22Rv1 (cell line): ENCODE measurements at regions not wholly inside any gene's neighbourhood (a gene's known extent, or its start where the extent isn't known, plus 50 kb on each side); places are given as distances from the start of the nearest gene placed in this dataset.

ENCODE experiments used
- H3K27ac ChIP-seq: fragments of 450-650 bp; 2 replicates; pipeline ENCODE4 v1.5.1; 2017
- ZFX ChIP-seq: fragments of 450-650 bp; IDR thresholded peaks from 2 replicates; pipeline ENCODE4 v1.6.1; 2017; ENCODE audit warnings: antibody characterized with exemption, borderline replicate concordance
- TF ChIP-seq, protein P1 (sequence below): fragments of 450-650 bp; IDR thresholded peaks from 2 replicates; pipeline ENCODE4 v1.5.1; 2017; ENCODE audit warnings: mild to moderate bottlenecking

DNA sequence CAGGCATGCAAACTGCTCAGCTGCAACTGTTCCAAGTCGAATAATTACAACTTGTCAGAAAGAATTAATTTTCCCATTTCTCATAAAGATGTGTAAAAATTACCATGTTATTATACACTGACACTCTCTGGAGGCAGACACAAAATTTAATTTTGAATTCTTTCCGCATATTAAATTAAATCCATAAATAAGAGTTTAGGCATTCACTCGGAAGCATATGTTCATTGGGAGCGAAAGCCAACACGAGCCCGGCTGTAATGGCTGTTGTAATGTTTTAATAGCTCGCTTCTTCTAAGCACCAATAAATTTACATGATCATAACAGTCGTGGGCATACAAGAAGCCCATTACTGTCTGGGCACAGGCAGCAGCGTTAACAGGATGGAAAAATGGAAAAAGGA is 189.6 kb upstream of the SOX5 start:
- TF ChIP-seq ZFX = no peak
- TF ChIP-seq, protein P1, sequence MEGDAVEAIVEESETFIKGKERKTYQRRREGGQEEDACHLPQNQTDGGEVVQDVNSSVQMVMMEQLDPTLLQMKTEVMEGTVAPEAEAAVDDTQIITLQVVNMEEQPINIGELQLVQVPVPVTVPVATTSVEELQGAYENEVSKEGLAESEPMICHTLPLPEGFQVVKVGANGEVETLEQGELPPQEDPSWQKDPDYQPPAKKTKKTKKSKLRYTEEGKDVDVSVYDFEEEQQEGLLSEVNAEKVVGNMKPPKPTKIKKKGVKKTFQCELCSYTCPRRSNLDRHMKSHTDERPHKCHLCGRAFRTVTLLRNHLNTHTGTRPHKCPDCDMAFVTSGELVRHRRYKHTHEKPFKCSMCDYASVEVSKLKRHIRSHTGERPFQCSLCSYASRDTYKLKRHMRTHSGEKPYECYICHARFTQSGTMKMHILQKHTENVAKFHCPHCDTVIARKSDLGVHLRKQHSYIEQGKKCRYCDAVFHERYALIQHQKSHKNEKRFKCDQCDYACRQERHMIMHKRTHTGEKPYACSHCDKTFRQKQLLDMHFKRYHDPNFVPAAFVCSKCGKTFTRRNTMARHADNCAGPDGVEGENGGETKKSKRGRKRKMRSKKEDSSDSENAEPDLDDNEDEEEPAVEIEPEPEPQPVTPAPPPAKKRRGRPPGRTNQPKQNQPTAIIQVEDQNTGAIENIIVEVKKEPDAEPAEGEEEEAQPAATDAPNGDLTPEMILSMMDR = no peak
- H3K27ac ChIP-seq = no peak overlapping the region

DNA sequence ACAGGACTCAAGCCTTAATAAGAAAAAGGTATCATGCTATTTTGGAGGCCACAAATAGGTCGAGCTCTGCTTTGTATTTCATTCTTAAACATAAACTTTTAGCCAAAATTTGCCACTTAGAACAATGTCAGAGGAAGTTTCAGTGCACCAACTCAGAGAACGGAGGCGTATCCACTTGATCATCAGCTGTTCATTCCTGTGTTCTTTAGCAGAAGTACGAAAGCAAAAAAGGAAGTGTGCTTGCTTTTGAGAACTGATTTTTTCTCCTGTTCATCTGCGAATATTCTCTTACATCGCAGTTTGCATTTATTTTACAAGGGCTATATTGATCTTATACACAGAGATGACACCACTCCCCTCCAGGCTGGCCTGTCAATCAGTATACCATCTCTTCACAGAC is 188.6 kb upstream of the SOX5 start:
- TF ChIP-seq, protein P1 = no peak
- TF ChIP-seq ZFX = no peak
- H3K27ac ChIP-seq = no peak overlapping the region

DNA sequence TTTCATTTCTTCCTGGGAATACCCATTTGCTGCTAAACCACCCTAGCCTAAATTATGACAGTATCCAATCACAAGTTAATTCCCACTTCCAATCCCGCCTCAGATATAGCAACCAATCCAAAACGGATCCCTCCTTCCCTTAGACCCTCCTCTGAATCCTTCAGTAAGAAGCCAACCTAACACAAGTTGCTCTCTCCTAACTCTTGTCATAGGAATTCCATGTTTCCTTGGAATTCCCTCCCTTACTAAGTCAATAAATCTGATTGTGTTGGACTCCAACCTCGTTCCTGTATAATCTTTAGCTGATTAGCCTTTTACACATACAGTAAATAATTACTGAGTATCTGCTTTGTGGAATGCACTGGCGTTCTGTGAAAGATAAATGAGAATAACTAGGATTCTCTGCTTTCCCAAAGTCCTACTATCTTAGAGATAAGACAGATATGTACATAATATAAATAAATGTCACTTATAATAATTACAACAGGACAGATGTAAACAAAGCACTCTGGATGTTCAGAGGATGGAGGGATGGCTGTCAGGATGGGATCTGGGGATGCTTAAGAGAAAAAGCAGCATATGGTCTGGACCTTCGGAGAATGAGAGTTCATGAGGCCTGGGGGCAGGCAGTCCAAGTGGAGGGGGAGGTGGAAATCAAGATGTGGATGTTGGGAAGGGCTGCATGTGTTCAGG is 185.8 kb upstream of the SOX5 start:
- H3K27ac ChIP-seq = no peak overlapping the region
- no peak for TF ChIP-seq ZFX
- TF ChIP-seq, protein P1 = no peak

DNA sequence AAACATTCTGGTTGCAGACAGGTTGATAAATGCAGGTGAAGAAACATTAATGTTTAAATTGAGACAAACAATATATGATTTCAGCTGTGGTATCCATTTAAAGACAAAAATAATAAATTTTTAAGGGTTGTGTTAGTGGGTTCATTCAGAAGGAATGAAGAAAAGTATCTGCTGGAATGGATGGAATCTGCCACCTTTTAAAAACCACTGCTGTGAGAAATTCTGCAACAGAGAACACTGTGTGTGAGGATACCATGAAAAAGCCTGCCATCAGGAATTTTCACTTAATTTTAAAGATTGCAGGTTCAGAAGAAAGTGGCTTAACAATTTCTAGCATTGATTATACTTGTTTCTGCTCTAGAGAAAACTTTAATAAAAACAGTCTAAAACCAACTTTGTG is 184.6 kb upstream of the SOX5 start:
- H3K27ac ChIP-seq = no peak overlapping the region
- TF ChIP-seq ZFX = no peak
- TF ChIP-seq, protein P1 = no peak

DNA sequence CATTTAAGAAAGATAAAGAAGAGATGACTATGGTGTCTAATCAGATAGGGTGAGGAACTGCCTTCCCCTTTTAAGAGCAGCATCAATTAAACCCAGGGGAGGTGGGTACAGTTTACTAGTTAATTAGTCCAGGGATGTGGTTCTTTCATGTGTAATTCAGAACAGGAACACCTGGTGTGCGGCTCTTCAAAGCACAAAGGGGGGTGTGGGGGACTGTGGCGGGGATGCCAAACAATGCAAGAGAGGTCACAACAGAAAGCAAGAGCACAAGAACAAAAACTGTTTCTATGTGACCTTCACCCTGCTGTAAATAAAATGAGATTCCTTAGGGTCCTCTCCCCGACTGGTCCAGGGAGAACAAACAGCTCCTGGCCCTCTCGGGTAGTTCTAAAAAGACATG is 183.9 kb upstream of the SOX5 start:
- no peak overlapping the region for H3K27ac ChIP-seq
- TF ChIP-seq ZFX = no peak
- TF ChIP-seq, protein P1 = no peak

DNA sequence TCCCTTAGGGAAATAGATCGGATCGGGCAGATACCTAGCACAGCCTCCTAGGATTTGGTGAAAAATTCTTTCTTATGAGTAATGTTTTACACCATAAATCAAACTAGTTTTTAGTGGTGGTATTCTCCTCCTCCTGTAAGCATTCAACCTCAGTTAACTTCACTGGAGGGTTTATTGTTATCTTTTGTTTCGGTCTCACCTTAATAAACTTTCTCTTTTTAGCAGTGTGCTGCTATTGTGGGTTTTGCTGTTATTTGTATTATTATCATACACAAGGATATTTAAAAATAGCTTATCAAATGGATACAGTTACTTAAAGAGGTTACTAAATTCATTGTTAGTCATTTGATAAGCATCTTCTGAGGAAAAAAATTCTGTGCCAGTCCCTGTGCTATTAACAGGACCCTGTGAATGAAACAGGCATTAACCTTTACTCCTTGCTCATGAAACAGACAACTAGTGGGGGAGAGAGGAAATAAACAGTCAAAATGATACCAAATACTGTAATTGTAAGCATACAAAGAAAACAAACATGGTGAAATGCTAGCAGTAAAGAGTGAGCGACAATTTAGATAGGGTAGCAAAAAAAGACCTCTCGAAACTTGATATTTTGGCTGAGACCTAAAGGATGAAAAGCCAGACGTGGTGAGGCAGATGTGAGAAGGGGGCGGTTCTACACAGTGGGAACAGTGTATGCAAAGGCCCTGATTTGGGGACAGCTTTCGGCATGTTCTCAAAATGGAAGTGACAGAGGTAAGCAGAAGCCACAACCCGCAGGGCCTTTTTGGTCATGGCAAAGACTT is 178.7 kb upstream of the SOX5 start:
- no peak overlapping the region for H3K27ac ChIP-seq
- TF ChIP-seq ZFX = no peak
- TF ChIP-seq, protein P1 = no peak

DNA sequence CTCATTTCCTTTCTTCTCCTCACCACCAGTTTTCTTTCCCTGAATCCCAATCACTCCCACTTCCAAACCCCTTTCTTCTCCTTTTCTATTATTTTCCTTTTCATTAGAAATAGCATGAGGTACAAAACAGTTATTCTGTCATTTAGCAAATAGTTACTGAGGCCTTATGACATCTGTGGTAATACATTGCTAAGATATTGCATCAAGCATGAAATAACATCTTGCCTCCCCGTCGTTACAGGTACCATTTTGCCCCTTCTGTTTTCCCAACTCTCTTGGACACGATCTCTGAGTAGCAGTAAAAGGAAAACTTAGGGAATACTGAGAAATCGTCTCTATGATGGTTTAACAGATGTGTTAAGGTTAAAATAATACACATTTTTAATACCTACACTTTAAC is 175.8 kb upstream of the SOX5 start:
- TF ChIP-seq, protein P1 = no peak
- TF ChIP-seq ZFX = no peak
- no peak overlapping the region for H3K27ac ChIP-seq
